HG03159 (cell line): ENCODE measurements at regions not wholly inside any gene's neighbourhood (a gene's known extent, or its start where the extent isn't known, plus 50 kb on each side); places are given as distances from the start of the nearest gene placed in this dataset.

Experiments
- ATAC-seq: cut with Tn5 transposase; IDR thresholded peaks from one replicate; pipeline ENCODE4 v1.9.1; 2021; ENCODE audit warnings: mild to moderate bottlenecking, moderate library complexity; ENCODE audit not compliant: unreplicated experiment

DNA sequence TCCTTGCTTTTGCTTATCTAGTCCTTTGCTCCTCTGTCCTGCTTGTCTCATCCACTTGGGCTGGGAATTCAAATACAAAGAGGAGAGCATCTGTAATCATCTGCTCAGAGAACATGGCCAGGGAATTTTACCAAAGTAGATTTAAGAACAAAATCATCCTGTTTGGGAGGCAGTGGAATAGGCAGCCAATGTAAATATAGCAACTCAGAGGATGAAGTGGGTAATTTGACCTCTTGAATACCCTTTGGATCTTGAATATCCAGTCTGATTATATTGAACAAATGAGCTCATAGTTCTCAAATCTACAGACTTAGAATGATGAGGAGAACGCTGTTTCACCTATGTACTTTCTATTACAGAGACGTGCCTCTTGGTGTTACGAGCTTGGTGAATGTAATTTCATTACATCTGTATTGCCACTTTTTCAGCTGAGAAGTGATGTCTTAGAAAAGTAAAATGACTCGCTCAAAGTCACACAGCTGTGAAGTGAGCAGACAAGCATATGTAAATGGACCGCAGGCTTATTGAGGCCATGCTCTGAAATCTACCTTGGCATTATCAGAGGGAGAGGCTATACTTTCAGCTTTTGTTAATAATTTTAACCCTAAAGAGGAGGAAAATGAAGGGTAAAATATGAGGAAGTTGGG is 266.3 kb downstream of the MTX2 start:
- ATAC-seq, result no peak

DNA sequence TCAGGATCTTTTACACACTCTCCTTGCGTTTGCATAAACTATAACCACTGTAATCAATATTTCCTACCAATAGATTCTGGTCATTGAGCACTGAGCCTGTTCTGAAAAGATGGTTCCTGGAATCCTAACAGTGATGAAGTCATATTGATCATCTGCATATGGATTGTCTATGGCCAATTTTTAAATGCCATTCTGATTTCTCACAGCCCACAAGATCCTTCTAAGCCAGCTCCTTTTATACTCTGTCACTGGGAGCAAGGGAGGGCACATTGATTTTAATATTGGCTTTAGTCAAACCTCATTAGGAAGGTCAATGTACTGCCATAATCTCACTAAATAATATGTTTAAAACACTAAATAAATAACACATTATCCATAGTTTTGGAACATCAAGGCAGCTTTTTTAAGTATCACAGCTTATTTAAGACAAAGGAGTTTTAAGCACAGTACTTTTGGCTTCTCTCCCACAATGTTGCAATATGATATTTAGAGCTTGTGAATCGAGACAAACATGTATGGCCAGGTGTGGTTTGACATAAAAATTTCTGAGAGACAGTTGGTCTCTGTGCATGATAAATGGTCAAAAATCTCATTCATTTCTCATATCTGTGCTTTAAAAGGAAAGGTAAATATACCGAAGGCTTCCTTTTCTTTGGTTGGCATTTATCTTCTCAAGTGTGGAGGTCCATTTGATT is 267.3 kb downstream of the MTX2 start:
- no peak for ATAC-seq

DNA sequence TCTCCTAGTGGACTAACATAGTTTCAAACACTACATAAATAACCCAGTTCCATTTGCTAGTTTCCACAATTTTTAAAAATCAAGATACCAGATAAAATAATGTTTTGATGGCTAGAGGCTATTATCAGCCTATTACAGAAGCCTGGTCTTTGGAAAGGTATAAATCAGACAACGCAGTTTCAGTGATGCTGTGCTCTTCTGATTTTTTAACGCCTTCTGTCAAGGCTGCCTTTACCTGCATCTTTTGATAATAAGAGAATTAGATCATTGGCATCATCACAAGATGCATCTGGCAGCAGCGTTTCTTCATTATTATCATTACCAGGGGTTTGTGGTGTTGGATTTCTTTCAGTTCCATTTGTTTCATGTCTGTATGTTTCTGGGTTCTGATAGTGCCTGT is 268.7 kb downstream of the MTX2 start:
- no peak for ATAC-seq

DNA sequence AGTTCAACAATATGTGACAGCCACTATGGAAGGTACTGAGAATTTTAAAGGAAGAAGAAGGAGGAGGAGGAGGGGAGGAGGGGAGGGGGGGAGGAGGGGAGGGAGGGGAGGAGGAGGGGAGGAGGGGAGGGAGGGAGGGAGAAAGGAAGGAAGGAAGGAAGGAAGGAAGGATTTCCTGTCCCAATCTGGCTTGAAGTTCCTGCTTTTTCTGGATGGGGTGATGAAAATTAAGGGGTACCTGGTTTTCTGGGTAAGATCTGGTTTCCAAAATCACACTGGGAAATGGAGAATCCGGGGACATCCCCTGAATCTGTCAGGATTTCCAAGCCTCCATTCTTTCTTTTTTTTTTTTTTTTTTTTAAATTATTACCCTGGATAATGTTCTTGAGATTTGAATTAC is 271.8 kb downstream of the MTX2 start:
- ATAC-seq, result no peak

DNA sequence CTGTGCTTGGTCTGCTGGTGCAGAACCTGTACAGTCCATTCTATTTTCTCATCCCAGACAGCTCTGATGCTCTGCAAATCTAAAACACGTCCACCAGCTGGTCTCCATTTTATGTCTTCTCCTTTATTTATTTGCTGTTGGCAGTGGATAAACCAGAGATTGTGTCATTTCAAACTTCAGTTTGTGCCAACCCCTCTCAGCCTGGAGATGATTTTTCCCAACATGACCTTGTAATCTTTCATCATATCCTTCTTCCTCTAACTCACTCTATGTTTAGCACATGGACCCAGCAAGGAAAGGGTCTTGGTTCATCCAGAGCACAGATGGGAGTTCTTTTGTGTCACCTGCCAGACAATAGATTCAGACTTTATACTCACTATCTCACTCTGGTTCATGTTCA is 273.2 kb downstream of the MTX2 start:
- ATAC-seq, result no peak

DNA sequence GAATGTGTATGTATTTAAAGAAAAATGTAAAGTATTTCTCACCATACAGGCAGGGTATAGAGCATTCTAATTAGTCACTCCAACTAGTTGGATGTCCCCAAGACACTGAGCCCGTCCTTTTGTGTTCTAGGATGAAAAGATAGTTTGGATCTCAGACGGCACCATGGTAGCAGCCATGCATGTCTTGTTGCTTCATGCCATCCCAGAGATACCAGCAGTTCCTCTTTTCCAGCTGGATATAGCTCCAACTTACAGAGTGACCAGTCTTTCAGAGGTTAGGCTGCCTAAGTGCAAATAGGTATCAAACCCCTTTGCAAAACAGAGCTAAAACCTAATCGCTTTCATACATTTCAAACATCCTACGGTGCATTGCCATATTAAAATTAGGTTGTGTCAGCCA is 275.3 kb downstream of the MTX2 start:
- ATAC-seq, result no peak

DNA sequence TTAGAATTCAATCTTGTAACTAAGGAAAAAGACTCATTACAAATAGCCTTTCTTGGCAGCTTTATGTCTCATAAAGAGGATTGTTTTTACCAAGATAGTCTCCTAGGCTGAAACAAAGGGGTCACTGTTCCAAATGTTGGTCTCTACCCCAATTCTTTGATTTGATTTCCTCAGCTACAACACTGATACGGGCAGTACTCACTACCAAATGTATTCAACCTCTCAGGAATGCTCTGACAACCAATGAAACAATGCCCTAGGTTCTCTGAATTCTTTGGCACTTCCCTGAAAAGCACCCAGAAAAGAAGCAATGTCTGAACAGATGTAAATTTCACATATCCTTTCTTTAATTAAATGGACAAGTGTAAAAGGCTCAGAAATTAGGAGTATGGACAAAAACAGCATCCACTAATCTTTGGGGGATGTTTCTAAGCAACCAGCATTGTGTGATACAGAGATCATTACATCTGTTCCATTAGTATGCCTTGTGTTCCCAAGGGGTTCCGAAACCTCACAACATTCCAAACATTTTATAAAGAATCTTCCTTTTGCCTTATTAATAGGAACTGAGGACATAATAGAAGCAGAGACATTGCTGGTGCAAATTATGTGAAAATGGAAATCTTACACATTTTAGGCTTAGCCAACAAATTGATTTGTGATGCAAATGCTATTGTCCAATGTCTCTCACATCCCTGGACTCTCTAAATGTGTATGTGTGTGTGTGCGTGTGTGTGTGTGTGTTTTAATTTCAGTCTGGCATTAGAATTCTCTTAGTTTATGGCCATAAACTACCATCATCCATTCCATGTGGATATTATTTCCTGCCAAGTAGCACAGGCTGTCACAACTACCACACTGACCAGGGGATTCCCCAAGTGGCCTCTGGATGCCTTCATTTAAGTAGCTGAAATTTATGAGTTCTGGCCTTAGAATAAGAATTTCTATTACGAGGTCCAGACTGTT is 276.0 kb downstream of the MTX2 start:
- ATAC-seq, result no peak

DNA sequence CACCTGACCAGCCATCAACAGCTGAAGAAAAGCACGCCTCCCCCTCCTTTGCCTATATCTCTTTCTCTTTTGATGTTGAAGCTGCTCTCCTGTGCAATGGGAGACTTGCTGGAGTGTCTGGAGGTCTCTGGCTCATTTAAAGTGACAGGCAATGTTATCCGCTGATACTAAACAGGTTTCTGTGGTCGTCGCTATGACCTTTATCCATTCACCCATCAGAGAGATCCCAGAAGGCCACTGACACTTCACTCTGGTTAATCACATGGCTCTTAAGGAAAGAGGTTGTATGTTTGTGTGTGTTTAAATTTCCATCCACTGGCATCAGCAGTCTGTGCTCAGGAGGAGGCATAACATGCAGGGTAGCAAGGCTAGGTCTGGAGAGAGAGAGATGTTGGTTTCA is 277.3 kb downstream of the MTX2 start:
- no peak for ATAC-seq

DNA sequence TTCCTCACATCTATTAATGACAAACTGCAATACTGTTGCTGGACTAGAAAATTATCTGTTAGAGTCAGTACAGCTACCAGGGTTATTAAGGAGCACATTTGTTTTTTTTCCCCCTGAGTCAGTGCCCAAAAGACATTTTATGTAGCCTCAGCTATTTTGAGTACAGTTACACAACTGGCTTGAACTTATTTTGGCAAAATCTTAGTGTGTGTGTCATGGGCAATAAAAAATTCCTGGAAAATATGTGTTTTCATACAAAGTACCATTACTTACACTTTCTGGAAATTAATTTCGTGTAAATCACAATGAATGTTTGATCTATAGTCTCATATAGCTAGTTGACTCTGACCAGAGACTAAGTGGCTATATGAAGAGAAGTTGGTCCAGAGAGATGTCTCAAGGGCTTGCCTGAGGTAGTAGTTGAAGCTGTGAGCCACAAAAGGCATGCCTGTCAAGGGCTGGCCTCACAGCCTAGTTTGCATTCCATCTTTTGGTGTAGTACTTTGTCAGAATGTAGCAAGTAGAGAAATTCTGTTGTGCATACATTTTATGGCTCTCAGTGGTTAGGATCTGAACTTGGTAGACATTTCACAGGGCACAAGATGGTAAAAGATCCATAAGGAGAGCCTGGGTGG is 283.4 kb downstream of the MTX2 start:
- ATAC-seq, result no peak

DNA sequence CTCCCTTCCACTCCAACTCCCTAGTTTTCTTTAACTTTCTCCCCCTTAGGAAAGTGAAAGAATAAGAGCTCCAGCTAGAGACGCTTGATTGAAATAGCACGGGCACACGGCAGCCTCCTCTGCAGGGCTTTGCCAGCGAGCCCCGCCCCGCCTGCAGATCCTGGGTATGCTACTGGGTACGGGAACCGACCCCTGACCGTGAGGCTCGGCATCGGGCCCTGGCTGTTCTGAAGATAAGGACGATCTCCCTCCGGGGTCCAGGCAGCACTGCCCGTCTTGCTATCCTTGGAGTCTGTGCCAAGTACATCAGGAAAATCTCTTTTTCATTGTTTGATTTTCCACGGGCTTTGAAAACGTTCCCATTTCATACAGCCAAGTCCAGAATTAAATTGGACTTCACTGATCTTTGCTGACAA is 284.5 kb downstream of the MTX2 start:
- ATAC-seq, result no peak

DNA sequence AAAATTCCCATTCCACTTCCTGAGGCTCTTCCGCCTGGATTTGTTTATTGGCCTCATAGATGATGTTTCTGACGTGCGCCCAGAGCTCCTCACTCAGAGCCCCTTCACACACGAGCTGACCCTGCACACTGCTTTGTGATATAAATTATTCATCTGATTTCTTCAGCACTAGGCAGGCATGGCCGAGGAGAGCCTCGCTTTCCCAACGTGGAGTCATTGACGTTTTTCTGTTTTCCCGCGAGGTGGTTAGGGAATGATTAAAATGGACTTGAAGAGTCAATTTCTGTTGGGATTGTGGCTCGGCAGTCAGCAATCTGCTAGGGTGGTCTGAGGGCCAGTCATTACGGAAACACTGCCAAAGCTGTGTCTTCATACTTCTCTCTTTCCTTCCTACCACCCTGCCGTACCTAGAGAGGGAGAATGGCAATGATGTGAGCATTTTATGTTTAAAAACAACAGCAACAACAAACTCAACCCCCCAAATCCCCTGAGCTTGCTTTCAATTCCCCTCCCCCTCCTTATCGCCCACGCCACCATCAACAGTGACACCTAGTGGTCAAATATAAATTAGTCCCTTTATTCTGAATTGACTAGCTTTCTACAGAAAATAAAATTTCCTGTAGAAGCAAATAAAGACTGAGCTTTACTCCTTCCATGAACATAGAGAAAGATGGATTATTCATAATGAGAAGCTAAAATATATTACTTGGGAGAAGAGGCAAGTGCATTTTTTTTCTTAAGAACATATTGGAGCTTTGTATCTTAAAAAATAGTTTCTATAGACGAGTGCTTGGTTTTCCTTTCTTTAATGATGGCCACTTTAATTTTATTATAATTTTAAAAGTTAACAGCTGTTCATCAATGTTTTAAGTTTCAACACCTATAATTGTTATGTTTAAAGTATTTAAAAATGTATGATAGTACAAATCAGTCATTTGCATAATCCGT is 285.1 kb downstream of the MTX2 start:
- no peak for ATAC-seq

DNA sequence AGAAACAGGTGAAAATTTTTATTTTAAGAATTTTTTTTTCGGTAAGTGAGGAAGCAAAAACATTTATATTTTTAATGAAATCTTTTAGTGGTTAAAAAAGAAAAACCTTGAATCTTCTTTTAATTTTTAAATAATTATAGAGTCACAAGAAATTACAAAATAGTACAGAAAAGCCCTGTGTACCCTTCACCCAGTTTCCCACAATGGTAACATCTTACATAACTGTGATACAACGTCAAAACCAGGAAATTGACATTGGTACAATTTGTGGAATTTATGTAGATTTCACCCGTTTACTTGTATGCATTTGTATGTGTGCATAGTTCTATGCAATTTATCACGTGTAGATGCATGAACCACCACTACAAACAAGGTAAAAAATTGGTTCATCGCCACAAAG is 285.9 kb downstream of the MTX2 start:
- no peak for ATAC-seq

DNA sequence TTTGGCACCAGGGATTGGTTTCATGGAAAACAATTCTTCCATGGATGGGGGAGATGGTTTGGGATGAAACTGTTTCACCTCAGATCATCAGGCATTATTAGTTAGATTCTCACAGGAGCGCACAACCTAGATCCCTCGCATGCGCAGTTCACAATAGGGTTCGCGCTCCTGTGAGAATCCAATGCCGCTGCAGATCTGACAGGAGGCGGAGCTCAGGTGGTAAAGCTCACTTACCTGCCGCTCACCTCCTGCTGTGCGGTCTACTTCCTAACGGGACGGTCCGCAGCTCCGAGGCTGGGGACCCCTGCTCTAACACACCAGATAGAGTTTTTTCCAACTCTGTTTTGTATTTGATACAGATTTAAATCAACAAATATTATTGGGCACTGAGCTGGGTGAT is 286.5 kb downstream of the MTX2 start:
- ATAC-seq, result no peak

DNA sequence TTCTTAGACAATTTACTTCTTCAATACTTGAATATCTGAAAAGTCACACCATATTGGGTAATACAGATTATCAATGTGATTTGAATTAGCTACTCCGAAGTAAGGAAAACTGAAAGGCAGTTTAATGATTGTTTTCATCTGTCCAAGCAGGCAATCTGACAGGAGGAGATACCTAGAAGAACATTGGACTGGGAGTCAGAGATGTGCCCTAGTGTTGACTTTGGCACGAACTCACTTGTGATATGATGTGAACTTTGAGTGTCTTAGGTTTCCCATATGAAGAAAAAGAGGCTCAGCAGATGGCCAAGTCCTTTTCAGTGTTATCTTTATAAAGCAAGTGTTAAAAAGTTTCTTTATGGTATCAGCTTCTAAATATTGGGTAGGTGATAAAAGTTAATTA is 287.1 kb downstream of the MTX2 start:
- ATAC-seq, result no peak

DNA sequence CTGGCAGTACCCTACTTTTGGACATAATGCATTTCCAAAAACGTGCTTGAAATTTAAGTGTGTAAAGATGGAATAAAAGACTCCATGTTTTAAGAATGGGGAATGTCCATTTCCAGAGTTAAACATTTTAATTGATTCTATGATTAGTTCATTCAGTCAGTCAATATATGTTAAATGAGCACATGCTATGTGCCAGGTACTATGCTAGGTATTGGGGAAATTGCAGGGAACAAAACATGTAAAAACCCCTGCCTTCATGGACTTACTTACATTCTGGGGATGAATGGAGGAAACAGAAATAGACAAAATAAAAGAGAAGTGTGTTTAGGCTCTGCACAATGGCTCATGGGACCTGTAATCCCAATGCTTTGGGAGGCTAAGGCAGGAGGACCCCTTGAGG is 288.6 kb downstream of the MTX2 start:
- no peak for ATAC-seq

DNA sequence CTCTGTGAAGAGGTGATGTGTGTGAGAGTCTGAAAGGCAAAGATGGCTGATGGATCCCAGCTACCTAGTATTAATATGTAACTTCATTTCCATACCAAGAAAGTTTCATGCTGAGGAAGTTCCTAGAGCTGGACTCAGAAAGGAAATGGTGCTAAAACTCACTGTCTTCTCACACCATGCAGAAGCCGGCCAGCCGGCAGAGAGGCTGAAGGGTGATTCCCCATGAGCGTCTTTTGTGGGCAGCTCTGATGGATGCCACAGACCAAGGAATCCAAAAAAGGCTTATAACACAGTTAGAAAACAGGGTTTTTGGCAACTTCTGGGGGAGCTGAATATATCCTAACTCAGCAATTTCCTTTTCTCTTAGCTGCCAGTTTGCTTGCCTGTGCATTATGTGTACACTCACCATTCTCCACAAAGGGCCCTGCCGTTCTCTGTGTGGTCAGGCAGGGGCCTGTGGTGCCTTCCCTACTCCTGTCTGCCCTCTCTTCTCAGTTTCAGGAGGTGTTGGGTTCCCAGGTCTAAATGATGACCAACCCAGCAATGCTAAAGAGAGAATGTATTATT is 289.4 kb downstream of the MTX2 start:
- ATAC-seq, result no peak

DNA sequence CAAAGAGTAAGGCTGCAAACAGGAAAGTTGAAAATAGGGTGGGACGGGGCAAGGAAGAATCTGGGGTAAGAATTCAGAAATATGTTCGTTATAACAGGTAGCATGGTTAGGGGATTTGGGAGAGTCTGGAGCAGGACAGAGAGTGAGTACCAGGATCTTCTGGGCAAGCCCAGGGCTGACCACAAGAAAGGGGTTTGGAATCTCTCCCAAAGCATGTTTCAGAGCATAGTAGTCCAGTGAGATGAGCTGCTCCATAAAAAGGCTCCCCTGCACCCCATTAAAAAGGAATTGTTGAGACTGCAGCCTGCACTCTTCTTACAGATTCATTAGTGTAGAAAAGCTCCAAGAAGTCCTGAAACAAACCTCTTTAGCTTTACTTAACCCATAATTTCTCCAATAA is 291.1 kb downstream of the MTX2 start:
- no peak for ATAC-seq

DNA sequence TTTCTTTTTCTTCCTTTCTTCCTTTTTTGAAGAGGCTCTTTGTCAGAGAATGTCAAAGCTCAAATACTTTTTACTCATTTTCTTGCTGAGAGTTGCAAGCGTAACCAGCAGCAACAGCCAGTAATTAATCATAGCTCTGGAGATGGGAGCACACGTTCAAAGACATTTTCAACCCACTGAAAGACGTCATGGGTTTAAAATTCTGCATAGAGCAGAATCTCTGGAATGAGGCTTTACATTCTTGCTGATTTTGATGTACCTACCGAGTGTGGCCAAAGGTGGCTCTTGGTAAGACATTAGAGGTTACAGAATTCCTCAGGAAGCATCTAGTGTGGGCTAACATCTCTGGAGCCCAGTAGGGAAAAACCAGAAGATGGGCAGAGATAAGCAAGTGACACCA is 292.5 kb downstream of the MTX2 start:
- no peak for ATAC-seq

DNA sequence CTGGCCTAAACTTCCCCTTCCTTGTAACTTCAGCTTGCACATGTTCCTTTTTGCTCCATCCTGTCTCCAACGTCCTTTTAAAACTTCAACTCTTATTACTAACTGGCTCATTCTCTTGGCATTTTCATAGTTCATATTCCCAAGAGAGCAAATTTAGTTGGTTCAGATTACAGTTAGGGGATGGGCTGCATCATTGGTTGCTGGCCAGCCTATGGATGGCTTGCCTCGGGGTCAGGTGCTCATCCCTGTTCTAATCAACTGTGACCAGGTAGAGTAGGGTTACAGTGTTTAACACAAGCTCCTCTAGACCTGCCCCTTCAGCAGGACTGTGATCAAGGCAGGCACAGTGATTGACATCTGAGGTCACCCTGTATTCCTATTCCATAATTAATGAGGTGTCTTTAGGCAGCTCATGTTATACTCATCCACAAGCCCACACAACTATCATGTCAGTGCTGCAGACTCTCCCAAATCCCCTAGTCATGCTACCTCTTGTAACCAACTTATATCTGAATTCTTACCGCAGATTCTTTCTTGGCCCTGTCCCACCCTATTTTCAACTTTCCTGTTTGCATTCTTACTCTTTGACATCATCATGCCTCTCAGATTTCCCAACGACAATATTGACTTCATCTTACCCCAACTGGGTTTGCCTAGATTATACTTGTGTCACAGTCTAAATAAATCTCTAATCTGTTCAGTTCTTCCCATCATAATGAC is 293.3 kb downstream of the MTX2 start:
- ATAC-seq, result no peak
